Gastrocnemius medialis (tissue), 4 donors: ENCODE measurements at regions not wholly inside any gene's neighbourhood (a gene's known extent, or its start where the extent isn't known, plus 50 kb on each side); places are given as distances from the start of the nearest gene placed in this dataset.

ENCODE experiments used
- CTCF ChIP-seq, 5 experiments: fragments of 450-650 bp in 3 of 5; fragments of 200-600 bp in 2 of 5; sonication (generic) in 2 of 5; IDR thresholded peaks in 4 of 5; conservative IDR thresholded peaks in 1 of 5; 1 replicate in 4 of 5; 2 replicates in 1 of 5; pipeline ENCODE4 v1.5.1; 2016 to 2019; ENCODE audit warnings: antibody characterized with exemption in 5 of 5, mild to moderate bottlenecking in 3 of 5, moderate library complexity in 3 of 5
- POLR2A ChIP-seq, 2 donors: fragments of 450-650 bp; IDR thresholded peaks; one replicate each; pipeline ENCODE4 v1.6.1; 2017; ENCODE audit warnings: antibody characterized with exemption in 2 of 2, mild to moderate bottlenecking in 2 of 2, moderate library complexity in 2 of 2

GRCh38 chr1:187646536-187647107 is 817.9 kb downstream of the PLA2G4A start:
- TF ChIP-seq CTCF (IDR thresholded peaks at IDR 0.05 in 4 of 5, conservative IDR thresholded peaks at IDR 0.05 in 1 of 5): no peak
- no peak for TF ChIP-seq POLR2A (IDR thresholded peaks at IDR 0.05)
